GM18907 (cell line): ENCODE measurements at regions not wholly inside any gene's neighbourhood (a gene's known extent, or its start where the extent isn't known, plus 50 kb on each side); places are given as distances from the start of the nearest gene placed in this dataset.

ENCODE experiments used
- ATAC-seq: cut with Tn5 transposase; IDR thresholded peaks from one replicate; pipeline ENCODE4 v1.9.1; 2021; ENCODE audit warnings: mild to moderate bottlenecking, moderate library complexity; ENCODE audit not compliant: unreplicated experiment

GRCh38 chr5:121299153-121299552 lies 552.5 kb upstream of the FTMT start:
- ATAC-seq, result no peak

DNA sequence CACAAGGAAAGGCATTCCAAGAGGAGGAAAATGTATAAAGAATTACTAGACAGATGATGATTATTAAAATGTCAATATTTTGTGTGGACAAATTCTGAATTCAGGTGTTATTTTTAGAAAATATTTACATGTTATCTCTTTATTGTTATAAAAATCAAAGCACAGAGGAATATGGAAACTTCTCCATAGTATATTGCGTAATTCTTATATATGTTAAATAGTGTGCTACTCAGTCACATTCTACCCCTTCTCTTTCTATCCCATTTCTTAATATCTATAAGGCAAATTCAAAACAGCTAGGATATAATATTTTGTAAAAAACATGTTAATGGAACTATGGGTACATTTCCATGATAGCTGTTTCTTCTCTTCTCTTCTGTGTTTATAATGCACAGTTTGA lies 546.8 kb upstream of the FTMT start:
- no peak for ATAC-seq

GRCh38 chr5:121313886-121314285 lies 537.8 kb upstream of the FTMT start:
- no peak for ATAC-seq

DNA sequence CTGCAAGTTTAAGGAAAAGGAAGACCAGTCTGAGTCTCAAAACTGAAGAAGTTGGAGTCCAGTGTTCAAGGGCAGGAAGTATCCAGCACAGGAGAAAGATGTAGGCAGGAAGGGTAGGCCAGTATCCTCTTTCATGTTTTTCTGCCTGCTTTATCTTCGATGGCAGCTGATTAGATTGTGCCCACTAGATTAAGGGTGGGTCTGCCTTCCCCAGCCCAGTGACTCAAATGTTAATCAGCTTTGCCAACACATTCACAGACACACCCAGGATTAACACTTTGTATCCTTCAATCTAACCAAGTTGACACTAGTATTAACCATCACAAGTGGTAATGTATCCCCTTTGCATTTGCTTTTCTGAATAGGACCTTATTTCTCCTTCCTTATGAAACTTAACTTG lies 535.9 kb upstream of the FTMT start:
- no peak for ATAC-seq

DNA sequence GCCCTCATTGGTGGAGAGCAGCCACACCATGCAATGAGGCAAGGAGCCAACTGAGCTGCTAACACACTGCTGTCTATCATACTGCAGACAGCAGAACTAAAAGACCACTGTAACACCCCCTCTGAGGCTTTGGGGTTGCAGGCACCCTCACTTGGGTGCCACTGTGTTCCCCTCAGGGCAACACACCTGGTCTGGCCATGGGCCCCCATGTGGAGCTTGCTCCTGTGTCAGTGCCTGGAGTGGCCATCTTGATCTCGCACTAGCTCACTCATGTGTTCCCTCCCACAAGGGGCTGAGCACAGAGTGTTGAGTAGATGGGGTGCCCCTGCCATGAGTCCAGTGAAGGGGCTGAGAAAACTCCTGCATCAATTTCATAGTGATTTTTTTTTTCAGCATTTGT lies 532.4 kb upstream of the FTMT start:
- no peak for ATAC-seq

DNA sequence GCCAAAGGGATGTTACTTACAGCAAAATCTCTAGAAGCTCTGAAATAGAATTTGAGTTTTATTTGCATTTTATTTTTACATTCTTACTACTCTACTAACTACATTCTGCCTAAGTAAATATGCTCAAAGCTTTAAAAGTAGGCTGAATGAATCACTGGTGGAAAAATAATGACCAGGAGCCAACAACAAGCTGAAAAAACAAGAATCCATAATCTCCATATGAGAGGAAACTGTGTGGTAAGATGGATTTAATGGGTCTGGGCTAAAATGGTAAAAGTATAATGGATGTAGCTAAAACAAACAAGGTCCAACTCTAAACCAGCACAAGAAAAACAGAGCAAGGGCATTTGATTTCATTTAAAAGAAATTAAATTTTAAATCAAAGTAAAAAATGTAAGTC lies 525.8 kb upstream of the FTMT start:
- no peak for ATAC-seq

- no peak for ATAC-seq
Measured at GRCh38 chr5:121350181-121350930, 501.3 kb upstream of the FTMT start.

GRCh38 chr5:121366515-121366914 lies 485.2 kb upstream of the FTMT start:
- ATAC-seq, result no peak

GRCh38 chr5:121373371-121373770 lies 478.3 kb upstream of the FTMT start:
- ATAC-seq, result no peak

- no peak for ATAC-seq
Measured at GRCh38 chr5:121377461-121377860, 474.2 kb upstream of the FTMT start.

- no peak for ATAC-seq
Measured at GRCh38 chr5:121378046-121378445, 473.6 kb upstream of the FTMT start.

DNA sequence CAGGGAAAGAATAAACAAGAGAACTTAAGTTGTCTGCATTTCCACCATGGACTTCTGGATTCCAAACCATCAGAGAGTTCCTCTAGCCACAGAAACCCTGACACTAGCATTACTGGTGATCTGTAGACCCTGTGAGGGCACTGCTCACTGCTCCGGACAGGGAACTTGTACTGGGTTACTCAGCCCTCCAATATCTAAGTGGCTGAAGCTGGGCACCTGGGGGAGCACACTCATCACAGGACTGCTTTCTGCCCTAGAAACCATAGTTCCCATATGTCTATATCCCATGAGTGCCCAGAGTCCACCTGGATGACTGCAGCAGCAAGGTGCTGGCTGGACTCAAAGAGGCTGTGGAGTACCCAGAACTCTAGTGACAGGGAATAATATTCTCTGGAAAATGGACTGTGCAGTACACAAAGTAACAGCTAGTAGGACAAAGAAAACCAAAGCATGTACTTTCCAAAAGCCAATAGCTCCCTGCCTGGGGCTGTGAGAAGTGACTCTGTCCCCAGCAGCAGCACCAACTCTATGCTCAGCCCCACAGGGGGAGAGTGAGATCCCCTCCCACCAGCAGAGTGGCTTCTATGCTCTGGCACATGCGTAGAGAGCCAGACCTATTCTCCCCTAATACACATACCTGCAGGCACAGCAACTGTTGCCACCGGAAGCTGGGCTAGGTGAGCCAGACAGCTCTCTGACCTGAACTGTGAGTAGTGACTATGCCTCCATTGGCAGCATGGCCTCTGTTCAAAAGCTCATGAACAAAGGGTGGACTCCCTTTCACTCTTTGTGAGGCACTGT lies 472.9 kb upstream of the FTMT start:
- no peak for ATAC-seq

DNA sequence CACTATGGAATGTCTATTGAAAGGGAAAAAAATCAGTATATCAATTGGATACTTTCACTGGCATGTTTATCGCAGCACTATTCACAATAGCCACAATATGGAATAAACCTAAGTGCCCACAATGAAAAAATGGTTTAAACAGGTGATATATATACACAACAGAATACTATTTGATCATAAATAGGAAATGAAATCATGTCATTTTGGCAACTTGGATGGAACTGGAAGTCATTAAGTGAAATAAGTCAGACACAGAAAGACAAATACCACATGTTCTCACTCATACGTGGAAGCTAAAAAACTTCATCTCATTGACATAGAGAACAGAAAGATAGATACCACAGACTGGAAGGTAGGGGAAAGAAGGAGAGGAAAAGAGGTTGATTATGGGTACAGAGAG lies 471.6 kb upstream of the FTMT start:
- no peak for ATAC-seq

GRCh38 chr5:121384359-121384758 lies 467.3 kb upstream of the FTMT start:
- no peak for ATAC-seq

- no peak for ATAC-seq
Measured at GRCh38 chr5:121386334-121386733, 465.3 kb upstream of the FTMT start.

DNA sequence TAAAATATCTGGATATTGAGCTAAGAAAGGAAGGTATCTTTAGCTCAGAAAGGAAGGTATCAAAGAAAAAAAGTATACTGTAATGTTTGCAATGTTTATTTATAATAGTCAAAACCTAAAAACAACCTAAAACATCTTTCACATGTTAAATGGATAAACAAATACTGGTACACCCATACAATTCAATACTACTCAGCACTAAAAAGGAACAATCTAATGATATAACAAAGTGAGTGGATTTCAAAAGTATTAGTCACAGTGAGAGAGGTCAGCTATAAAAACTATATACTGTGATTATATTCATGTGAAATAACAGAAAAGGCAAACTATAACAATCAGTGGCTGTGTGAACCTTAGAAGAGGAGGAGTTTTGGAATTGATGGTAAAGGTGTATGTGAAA lies 455.0 kb upstream of the FTMT start:
- no peak for ATAC-seq

DNA sequence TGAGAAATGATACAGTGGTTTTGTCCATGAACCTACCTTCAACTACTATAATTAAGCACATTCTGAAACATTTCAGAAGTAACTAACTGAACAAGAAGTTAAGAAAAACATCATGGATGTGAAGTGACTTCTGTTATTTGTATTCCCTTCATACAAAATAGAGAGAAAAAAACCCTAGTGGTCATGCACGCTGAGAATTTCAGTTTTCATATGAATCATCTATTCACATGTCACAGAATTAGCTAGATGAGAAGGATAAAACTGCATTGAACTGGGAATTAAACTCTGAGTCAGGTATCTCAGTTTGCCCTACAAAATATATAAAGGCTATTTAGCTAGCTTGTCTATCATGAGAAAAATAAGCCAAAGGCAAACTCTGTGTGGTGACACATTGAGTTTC lies 451.8 kb upstream of the FTMT start:
- no peak for ATAC-seq

DNA sequence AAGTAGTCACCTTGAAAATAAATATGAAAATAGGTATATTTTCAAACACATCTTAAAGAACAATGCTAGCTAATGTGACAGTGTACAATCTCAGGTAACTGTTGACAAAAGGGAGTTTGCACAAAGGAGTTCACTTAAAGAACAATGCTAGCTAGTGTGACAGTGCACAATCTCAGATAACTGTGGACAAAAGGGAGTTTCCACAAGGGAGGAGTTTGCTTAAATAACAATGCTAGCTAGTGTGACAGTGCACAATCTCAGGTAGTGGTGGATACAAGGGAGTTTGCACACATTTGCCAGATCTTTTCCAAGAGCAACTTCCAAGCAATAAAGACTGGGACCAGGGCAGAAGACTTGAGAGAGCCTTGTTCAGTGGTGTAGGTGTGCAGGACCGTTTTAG lies 442.9 kb upstream of the FTMT start:
- ATAC-seq, result no peak

DNA sequence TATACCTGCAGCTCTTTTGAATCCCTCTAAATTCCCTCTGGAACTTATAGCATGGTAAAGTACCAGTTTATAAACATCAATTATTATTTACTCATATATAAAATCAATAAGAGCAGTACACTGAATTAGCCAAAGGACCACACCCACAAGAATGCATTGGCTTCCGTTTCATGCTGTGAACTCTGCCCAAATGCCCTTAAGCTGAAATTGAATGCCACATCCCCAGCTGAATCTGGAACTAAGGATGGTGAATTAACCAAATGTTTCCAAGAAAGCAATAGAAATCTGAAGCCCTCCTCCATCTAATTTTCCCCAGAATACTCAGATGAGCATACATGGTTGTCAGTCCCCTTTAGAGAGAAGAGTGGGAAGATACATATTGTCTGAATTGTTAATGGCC lies 436.4 kb upstream of the FTMT start:
- no peak for ATAC-seq

GRCh38 chr5:121421646-121422045 lies 430.0 kb upstream of the FTMT start:
- ATAC-seq, result no peak

DNA sequence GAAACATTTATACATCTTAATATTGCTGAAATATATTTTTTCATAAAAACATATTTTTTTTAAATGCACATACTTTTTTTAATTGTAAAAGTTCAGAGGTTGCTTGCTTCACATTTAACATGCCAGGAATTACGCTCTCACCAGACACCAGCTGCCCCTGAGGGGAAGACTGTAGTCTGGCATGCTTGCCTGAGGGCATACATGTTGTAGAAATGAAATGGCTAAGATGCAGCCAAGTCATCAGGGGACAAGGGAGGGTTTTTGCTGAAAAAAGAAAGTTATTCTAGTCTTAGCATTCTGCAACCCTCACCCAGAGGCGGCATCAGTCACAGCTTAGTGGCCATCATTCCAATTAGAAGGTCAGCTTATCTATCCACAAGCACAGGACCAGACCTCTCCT lies 426.7 kb upstream of the FTMT start:
- no peak for ATAC-seq

DNA sequence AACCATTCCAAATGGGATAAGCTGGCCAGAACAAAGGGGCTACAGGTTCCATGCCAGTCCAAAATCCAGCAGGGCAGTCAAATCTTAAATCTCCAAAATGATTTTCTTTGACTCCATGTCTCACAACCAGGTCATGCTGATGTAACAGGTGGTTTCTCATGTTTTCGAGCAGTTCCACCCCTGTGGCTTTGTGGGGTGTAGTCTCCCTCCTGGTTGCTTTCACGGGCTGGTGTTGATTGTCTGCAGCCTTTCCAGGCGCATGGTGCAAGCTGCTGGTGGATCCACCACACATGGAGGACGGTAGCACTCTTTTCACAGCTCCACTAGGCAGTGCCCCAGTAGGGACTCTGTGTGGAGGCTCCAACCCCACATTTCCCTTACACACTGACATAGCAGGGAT lies 425.5 kb upstream of the FTMT start:
- ATAC-seq, result no peak

DNA sequence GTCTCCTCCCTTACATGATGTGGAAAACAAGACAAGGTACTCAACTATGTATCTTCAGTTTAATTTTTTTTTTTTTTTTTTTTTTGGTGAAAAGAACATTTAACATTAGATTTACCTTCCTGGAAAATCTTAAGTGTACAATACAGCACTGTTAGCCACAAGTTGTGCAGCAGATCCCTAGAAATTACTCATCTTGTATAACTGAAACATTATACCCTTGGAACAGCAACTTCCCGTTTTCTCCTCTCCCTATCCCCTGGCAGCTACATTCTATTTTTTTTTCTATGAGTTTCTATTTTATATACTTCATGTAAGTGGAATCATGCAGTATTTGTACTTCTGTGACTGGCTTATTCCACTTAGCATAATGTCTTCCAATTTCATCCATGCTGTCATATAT lies 421.9 kb upstream of the FTMT start:
- ATAC-seq, result no peak
